ENCODE measurements at regions not wholly inside any gene's neighbourhood (a gene's known extent, or its start where the extent isn't known, plus 50 kb on each side); places are given as distances from the start of the nearest gene placed in this dataset.

GRCh38 chr16:13425836-13426235 is 494.1 kb upstream of the ERCC4 start:
- intact Hi-C loops (cut with micrococcal nuclease) = no loop called here
- no peak for DNase-seq (ENCODE audit: low read depth, low spot score)
- TF ChIP-seq FOS (IDR thresholded peaks at IDR 0.05; ENCODE audit: borderline replicate concordance, insufficient read depth, low read length) = no peak
- TF ChIP-seq POLR2A (IDR thresholded peaks at IDR 0.05; ENCODE audit: low read depth, low read length) = no peak
- TF ChIP-seq MAX (IDR thresholded peaks at IDR 0.05; ENCODE audit: insufficient read depth, insufficient read length) = no peak
- TF ChIP-seq POLR2AphosphoS5 (IDR thresholded peaks at IDR 0.05; ENCODE audit: insufficient read depth, low read depth, low read length) = no peak
- TF ChIP-seq, protein P1, sequence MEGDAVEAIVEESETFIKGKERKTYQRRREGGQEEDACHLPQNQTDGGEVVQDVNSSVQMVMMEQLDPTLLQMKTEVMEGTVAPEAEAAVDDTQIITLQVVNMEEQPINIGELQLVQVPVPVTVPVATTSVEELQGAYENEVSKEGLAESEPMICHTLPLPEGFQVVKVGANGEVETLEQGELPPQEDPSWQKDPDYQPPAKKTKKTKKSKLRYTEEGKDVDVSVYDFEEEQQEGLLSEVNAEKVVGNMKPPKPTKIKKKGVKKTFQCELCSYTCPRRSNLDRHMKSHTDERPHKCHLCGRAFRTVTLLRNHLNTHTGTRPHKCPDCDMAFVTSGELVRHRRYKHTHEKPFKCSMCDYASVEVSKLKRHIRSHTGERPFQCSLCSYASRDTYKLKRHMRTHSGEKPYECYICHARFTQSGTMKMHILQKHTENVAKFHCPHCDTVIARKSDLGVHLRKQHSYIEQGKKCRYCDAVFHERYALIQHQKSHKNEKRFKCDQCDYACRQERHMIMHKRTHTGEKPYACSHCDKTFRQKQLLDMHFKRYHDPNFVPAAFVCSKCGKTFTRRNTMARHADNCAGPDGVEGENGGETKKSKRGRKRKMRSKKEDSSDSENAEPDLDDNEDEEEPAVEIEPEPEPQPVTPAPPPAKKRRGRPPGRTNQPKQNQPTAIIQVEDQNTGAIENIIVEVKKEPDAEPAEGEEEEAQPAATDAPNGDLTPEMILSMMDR (IDR thresholded peaks at IDR 0.05; ENCODE audit: extremely low read depth in 1 of 2, insufficient read depth in 1 of 2, low read depth in 1 of 2, low read length in 2 of 2) = no peak
- no peak for TF ChIP-seq MYC (IDR thresholded peaks at IDR 0.05; ENCODE audit: low read depth, low read length)
- TF ChIP-seq GATA2 (IDR thresholded peaks at IDR 0.05; ENCODE audit: insufficient read depth, insufficient read length, low read depth, low read length) = no peak
- no peak for TF ChIP-seq JUN (IDR thresholded peaks at IDR 0.05; ENCODE audit: borderline replicate concordance, insufficient read depth, insufficient read length, low read depth)
- no peak for TF ChIP-seq EZH2 (IDR thresholded peaks at IDR 0.05; ENCODE audit: borderline replicate concordance, low read depth, low read length, severe bottlenecking)
- Histone ChIP-seq H2AFZ (ENCODE audit: low read depth, low read length) (no peak overlapping the region), H3K9me3 (replicated peaks; ENCODE audit: control insufficient read depth, insufficient read depth, low read length) (peaks cover 6% of the 10 kb centered on the region), H3K9me1 (replicated peaks; ENCODE audit: control insufficient read depth, extremely low read depth, insufficient read depth, low read length) (no peaks in the 10 kb centered on the region), H3K79me2 (ENCODE audit: control insufficient read depth, insufficient read depth, low read length) (no peaks in the 10 kb centered on the region), H3K36me3 (ENCODE audit: control insufficient read depth in 2 of 2, extremely low read depth in 1 of 2, insufficient read depth in 2 of 2, low read length in 2 of 2) (no peaks in the 10 kb centered on the region), H3K27ac (ENCODE audit: insufficient read depth, low read depth, low read length) (no peak overlapping the region), H3K4me2 (ENCODE audit: insufficient read depth, low read length) (no peak overlapping the region), H3K27me3 (ENCODE audit: control insufficient read depth in 2 of 2, insufficient read depth in 2 of 2, low read length in 2 of 2) (no peaks in the 10 kb centered on the region), H3K9ac (replicated peaks; ENCODE audit: extremely low read depth, insufficient read depth, low read length) (no peak overlapping the region), H4K20me1 (replicated peaks; ENCODE audit: control insufficient read depth, extremely low read depth, insufficient read depth, low read length) (no peaks in the 10 kb centered on the region), H3K4me1 (ENCODE audit: control insufficient read depth, extremely low read depth, insufficient read depth, low read length) (no peaks in the 10 kb centered on the region), H3K4me3 (replicated peaks in 1 of 3; ENCODE audit: insufficient read depth in 1 of 3, low read depth in 1 of 3, low read length in 3 of 3) (no peak overlapping the region)
- ChIA-PET POLR2A (no interaction called here), CTCF (no interaction called here)
- BruUV-seq (replicated peaks) = no TSS peak
- no peak for FAIRE-seq
- dilution Hi-C loops (cut with MboI; ENCODE audit: extremely low pct_ligation_motif_present, low sequenced_read_pairs) = no loop called here

Data from endothelial cell of umbilical vein (primary cell).